OCI-LY1 (cell line): ENCODE measurements at regions not wholly inside any gene's neighbourhood (a gene's known extent, or its start where the extent isn't known, plus 50 kb on each side); places are given as distances from the start of the nearest gene placed in this dataset.

ENCODE experiments used
- H2AFZ ChIP-seq: fragments of 200-600 bp; sonication (generic), shearing (Covaris generic); 2 replicates; pipeline ENCODE4 v1.6.0; 2014; ENCODE audit warnings: antibody characterized with exemption, mild to moderate bottlenecking, low read length
- H3F3A ChIP-seq: fragments of 200-600 bp; sonication (generic), shearing (Covaris generic); 2 replicates; pipeline ENCODE4 v1.6.0; 2014; ENCODE audit warnings: mild to moderate bottlenecking, antibody characterized with exemption, low read length, moderate library complexity; ENCODE audit not compliant: insufficient read depth
- H3K27ac ChIP-seq: fragments of 200-600 bp; sonication (generic); 2 replicates; pipeline ENCODE4 v1.5.1; 2014; ENCODE audit warnings: low read length, mixed run types, mild to moderate bottlenecking, low read depth; ENCODE audit not compliant: poor library complexity, severe bottlenecking
- H3K27me3 ChIP-seq: fragments of 200-600 bp; sonication (generic); 2 replicates; pipeline ENCODE4 v1.6.0; 2014; ENCODE audit warnings: antibody characterized with exemption, mild to moderate bottlenecking, low read length, moderate library complexity; ENCODE audit not compliant: insufficient read depth
- H3K36me3 ChIP-seq: fragments of 200-600 bp; sonication (generic); 2 replicates; pipeline ENCODE4 v1.6.1; 2014; ENCODE audit warnings: mild to moderate bottlenecking, antibody characterized with exemption, low read length, moderate library complexity, mixed read lengths; ENCODE audit not compliant: insufficient read depth
- H3K4me1 ChIP-seq: fragments of 200-600 bp; sonication (generic); 2 replicates; pipeline ENCODE4 v1.5.1; 2014; ENCODE audit warnings: mild to moderate bottlenecking, low read length, moderate library complexity; ENCODE audit not compliant: insufficient read depth, severe bottlenecking
- H3K4me2 ChIP-seq: fragments of 200-600 bp; sonication (generic), shearing (Covaris generic); 2 replicates; pipeline ENCODE4 v1.6.1; 2014; ENCODE audit warnings: low read length
- H3K4me3 ChIP-seq: fragments of 200-600 bp; sonication (generic); 2 replicates; pipeline ENCODE4 v1.5.1; 2014; ENCODE audit warnings: low read length, low read depth, mild to moderate bottlenecking, mixed read lengths; ENCODE audit not compliant: poor library complexity, severe bottlenecking
- H3K79me2 ChIP-seq: fragments of 200-600 bp; shearing (Covaris generic); 2 replicates; pipeline ENCODE4 v1.6.1; 2016; ENCODE audit warnings: mixed run types, low read length, mixed read lengths; ENCODE audit not compliant: insufficient read depth
- H3K9ac ChIP-seq: fragments of 200-600 bp; sonication (generic), shearing (Covaris generic); 2 replicates; pipeline ENCODE4 v1.6.1; 2014; ENCODE audit warnings: mild to moderate bottlenecking, low read length, mixed read lengths
- H3K9me2 ChIP-seq: fragments of 200-600 bp; sonication (generic), shearing (Covaris generic); 2 replicates; pipeline ENCODE4 v1.6.1; 2014; ENCODE audit warnings: low read depth, mild to moderate bottlenecking, low read length, mixed read lengths
- H3K9me3 ChIP-seq: fragments of 200-600 bp; shearing (Covaris generic); 2 replicates; pipeline ENCODE4 v1.6.1; 2014; ENCODE audit warnings: low read length, mixed read lengths
- H4K20me1 ChIP-seq: fragments of 200-600 bp; sonication (generic), shearing (Covaris generic); 2 replicates; pipeline ENCODE4 v1.6.0; 2016; ENCODE audit warnings: mild to moderate bottlenecking, low read length; ENCODE audit not compliant: insufficient read depth
- EZH2 ChIP-seq: fragments of 200-600 bp; sonication (generic), shearing (Covaris generic); IDR thresholded peaks from 2 replicates; pipeline ENCODE4 v1.8.0; 2017; ENCODE audit warnings: borderline replicate concordance, mixed run types, mild to moderate bottlenecking, antibody characterized with exemption, low read length, moderate library complexity, mixed read lengths
- TF ChIP-seq, protein P1 (sequence below): fragments of 200-600 bp; sonication (generic), shearing (Covaris generic); IDR thresholded peaks from 2 replicates; pipeline ENCODE4 v1.5.1; 2017; ENCODE audit warnings: mild to moderate bottlenecking, antibody characterized with exemption, low read length, moderate library complexity, mixed read lengths

GRCh38 chr2:105521616-105522015 is 122.8 kb upstream of the FHL2 start:
- no peaks in the 10 kb centered on the region for H3K9me3 ChIP-seq
- no peaks in the 10 kb centered on the region for H3K9me2 ChIP-seq
- no peaks in the 10 kb centered on the region for H4K20me1 ChIP-seq
- H3F3A ChIP-seq = no peaks in the 10 kb centered on the region
- H2AFZ ChIP-seq = no peak overlapping the region
- H3K27ac ChIP-seq = no peak overlapping the region
- H3K4me1 ChIP-seq = no peaks in the 10 kb centered on the region
- H3K9ac ChIP-seq = no peak overlapping the region
- no peaks in the 10 kb centered on the region for H3K27me3 ChIP-seq
- H3K4me3 ChIP-seq = no peak overlapping the region
- no peak overlapping the region for H3K4me2 ChIP-seq
- TF ChIP-seq, protein P1, sequence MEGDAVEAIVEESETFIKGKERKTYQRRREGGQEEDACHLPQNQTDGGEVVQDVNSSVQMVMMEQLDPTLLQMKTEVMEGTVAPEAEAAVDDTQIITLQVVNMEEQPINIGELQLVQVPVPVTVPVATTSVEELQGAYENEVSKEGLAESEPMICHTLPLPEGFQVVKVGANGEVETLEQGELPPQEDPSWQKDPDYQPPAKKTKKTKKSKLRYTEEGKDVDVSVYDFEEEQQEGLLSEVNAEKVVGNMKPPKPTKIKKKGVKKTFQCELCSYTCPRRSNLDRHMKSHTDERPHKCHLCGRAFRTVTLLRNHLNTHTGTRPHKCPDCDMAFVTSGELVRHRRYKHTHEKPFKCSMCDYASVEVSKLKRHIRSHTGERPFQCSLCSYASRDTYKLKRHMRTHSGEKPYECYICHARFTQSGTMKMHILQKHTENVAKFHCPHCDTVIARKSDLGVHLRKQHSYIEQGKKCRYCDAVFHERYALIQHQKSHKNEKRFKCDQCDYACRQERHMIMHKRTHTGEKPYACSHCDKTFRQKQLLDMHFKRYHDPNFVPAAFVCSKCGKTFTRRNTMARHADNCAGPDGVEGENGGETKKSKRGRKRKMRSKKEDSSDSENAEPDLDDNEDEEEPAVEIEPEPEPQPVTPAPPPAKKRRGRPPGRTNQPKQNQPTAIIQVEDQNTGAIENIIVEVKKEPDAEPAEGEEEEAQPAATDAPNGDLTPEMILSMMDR = no peak
- no peak for TF ChIP-seq EZH2
- H3K36me3 ChIP-seq = no peaks in the 10 kb centered on the region; the same call in 1 of the 2 replicates
- no peaks in the 10 kb centered on the region for H3K79me2 ChIP-seq

DNA sequence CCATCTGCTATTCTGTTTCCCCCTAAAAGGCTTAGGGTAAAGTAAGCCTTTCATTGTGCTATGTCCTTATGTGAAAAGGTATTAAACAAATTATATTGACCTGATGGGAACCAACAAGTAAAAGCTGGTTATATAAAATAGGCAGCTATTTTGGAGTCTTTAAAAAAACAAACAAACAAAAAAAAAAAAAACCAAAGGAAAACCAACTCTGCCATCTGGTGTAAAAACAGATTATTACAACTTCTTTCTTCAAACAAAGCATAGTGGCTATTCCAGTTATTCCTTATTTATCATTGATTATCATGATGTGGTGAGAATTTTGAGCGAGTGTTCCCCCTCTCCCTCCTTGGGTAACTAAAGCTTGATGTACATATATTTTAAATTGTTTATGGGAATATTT is 122.3 kb upstream of the FHL2 start:
- no peaks in the 10 kb centered on the region for H3K79me2 ChIP-seq
- H3K4me3 ChIP-seq = no peak overlapping the region
- no peaks in the 10 kb centered on the region for H3K9me2 ChIP-seq
- H3K9me3 ChIP-seq = no peaks in the 10 kb centered on the region
- TF ChIP-seq EZH2 = no peak
- TF ChIP-seq, protein P1 = peak; percentile 58
- no peak overlapping the region for H3K9ac ChIP-seq
- H3K27ac ChIP-seq = no peak overlapping the region
- no peaks in the 10 kb centered on the region for H4K20me1 ChIP-seq
- no peaks in the 10 kb centered on the region for H3K4me1 ChIP-seq
- no peaks in the 10 kb centered on the region for H3K27me3 ChIP-seq
- H3K4me2 ChIP-seq = no peak overlapping the region
- H3K36me3 ChIP-seq = no peaks in the 10 kb centered on the region; the same call in 1 of the 2 replicates
- H2AFZ ChIP-seq = no peak overlapping the region
- H3F3A ChIP-seq = no peaks in the 10 kb centered on the region

- no peak overlapping the region for H2AFZ ChIP-seq
- H3K9me3 ChIP-seq = no peaks in the 10 kb centered on the region
- no peak overlapping the region for H3K4me2 ChIP-seq
- no peaks in the 10 kb centered on the region for H3K4me1 ChIP-seq
- no peak overlapping the region for H3K9ac ChIP-seq
- H3K27me3 ChIP-seq = no peaks in the 10 kb centered on the region
- H3K27ac ChIP-seq = no peak overlapping the region
- no peaks in the 10 kb centered on the region for H3K36me3 ChIP-seq
- no peak for TF ChIP-seq EZH2
- TF ChIP-seq, protein P1 = no peak
- H3K4me3 ChIP-seq = no peak overlapping the region
- no peaks in the 10 kb centered on the region for H4K20me1 ChIP-seq
- no peaks in the 10 kb centered on the region for H3F3A ChIP-seq
- no peaks in the 10 kb centered on the region for H3K79me2 ChIP-seq
- no peaks in the 10 kb centered on the region for H3K9me2 ChIP-seq
Observed at GRCh38 chr2:105519516-105519915, 120.7 kb upstream of the FHL2 start.
